ENCODE measurements at regions not wholly inside any gene's neighbourhood (a gene's known extent, or its start where the extent isn't known, plus 50 kb on each side); places are given as distances from the start of the nearest gene placed in this dataset.
"Not testable (repeated sequence)": the region's sequence is repeated elsewhere in the genome, so short reads cannot be mapped to it uniquely, and the experiment has no call there.

DNA sequence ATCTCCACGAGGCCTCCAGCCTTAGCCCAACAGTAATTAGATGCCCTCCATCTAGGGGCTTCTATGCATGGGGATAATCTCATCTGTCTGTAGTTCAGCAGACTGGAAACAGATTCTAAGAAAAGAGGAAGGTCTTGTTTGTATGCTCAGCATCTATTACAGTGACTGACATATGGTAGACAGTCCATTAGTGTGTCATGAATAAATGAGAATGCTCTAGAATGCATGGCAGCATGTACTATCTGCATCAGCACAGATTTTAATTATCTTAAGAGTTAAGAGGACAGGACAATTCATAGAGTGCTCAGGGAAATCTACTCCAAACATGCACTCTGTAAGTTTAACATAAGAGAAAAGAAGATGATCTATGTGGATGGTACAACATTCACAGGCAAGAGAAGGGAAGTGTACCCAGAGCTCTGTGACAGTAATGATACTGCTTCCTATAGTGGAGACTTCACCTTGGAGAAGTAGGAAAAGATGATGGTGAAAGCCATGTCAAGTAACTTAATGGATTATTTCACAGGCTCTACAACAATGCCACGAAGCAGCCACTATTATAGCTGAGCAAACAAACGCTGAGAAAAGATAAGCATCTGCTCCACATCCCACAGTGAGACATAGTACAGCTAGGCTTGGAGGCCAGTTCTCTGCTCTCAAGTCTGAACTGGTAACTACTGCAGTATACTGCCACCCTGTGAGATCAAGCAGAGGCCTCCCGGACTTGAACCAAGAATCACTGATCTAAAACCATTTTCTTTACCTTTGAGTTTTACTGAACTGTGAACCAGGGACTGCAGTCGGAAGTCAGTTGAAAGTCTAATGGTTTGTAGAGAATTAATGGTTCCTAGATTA lies 309.2 kb upstream of the SPTLC3 start:
- no peak for DNase-seq

DNA sequence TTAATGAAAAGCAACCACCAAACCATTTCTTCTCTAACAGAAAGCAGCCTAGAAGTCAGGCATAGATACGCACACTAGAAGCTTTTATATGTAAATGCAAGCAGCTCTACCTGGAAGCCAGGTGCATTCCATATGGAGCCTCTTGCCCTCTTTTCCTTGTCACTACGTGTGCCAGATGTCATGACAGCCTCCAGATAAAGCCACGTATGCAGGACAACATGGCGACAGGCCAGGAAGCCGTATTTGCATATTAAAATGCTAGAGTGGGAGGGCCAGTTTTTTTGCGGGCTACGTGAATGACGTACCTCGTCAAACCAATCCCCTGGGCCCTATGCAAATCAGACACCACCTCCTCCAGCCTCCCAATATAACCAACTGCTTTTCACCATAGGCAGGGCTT lies 308.1 kb upstream of the SPTLC3 start:
- DNase-seq = no peak

DNA sequence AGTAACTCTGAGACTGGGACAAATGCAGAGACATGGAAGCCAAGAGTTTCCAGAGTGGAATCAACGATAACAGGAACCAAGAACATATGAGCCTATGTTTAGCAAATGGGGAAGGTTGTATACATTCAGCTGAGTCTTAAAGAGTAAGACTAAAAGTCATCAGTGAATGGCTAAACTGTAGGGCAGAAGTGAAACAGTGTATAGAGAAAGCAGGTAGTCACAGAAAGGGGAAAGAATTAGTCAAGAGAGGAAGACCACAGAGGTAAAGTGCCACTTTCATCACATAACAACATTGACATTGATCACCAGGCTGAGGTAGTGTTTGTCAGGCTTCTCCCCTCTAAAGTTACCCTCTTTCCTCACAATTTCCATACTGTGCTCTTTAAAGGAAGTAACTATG lies 306.5 kb upstream of the SPTLC3 start:
- DNase-seq = no peak

DNA sequence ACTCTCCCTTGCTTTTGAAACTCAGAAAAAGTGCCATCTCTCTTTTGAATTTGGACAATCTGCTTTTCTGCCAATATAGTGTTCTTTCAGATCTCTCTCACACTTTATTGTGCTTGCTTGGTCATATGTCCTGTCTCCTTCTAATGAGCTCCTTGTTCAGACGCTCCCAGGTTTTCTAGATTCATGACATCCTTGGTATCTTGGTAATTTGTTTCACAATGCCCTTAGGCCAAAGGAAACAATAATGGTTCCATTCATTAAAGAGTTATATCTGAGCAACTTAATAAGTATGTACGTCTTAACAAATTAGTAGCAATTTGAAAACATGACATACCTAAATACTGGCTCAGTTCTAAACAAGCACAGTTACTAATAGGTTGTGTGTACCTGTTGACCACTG lies 293.4 kb upstream of the SPTLC3 start:
- DNase-seq = no peak

DNA sequence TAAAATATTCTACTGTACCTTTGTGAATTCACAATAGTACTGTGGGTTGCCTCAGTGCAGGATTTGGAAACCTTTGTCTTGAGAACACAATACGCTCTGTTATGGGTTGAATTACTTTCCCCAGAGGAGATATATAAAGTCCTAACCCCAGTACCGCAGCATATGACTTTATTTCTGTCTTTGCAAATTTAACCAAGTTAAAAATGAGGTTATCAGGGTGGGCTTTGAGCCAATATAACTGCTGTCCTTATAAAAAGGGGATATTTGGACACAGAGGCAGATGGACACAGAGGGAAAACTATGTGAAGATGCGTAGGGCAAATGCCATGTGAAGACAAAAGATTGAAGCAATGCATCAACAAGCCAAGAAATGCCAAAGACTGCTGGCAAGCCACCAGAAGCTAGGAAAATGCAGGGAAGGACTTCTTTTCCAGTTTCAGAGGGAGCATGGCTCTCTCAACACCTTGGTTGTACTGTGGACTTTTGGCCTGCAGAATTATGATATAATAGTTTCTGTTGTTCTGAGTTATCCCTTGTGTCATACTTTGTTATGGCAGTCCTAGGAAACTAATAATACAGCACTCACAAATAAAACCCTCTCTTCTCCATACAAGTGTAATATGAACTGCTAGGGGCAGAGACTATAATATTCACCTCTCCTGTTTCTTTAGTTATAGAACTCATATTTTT lies 292.6 kb upstream of the SPTLC3 start:
- DNase-seq = no peak

DNA sequence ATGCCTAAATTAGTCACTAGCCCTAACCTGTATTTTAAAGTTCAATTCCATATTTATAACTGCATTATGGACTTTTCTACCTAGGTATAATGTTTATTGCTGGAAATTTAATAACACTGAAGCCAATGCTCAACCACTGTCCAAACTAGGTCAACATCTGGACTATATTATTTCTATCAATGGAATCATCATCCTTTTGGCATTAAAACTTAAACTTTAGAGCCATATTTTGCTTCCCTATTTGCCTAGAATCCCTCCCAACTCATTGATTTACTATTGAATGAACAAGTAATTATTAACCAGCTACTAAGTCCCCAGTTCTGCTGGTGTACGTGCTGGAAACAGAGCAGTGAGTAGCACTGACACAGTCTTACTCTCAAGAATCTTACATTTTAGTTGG lies 291.7 kb upstream of the SPTLC3 start:
- DNase-seq = no peak

DNA sequence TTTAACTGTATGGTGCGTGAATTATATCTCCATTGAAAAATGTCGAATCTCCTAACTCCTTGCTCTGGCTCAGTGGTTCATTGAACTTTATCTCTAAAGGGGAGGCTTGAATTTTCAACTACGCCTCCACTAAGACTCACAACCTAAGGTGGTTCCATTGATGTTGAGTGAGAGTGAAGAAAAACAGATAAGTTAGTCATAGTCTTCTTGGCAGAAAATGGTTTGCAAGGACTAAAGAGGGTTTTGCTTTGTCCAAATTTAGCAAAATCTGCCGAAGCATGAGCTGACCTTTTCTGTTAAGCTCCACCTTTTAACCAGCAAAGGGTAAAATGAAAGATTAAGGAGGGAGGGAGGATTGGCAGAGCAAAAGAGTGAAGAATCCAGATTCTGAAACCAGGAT lies 290.2 kb upstream of the SPTLC3 start:
- DNase-seq = no peak

- no peak for DNase-seq
These were observed 287.1 kb upstream of the SPTLC3 start for GRCh38 chr20:12721636-12722035.

GRCh38 chr20:12722091-12722490 lies 286.7 kb upstream of the SPTLC3 start:
- DNase-seq = no peak

DNA sequence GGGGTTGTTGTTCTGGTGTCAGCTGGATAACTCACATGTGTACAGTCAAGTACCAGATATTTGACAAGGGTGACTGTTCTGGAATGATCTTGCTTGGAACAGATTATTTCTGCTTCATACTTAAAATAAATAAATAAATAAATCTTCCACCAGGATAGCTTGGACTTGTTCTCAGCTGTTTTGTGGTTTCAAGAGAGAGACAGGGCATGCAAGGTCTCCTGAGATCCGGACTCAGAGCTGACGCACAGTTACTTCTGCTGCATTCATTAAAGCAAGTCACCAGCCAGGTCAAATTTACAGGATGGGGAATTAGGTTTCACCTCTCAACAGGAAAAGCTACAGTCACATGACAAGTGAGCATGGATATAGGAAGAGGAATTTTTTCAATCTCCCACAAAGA lies 285.0 kb upstream of the SPTLC3 start:
- DNase-seq = no peak

DNA sequence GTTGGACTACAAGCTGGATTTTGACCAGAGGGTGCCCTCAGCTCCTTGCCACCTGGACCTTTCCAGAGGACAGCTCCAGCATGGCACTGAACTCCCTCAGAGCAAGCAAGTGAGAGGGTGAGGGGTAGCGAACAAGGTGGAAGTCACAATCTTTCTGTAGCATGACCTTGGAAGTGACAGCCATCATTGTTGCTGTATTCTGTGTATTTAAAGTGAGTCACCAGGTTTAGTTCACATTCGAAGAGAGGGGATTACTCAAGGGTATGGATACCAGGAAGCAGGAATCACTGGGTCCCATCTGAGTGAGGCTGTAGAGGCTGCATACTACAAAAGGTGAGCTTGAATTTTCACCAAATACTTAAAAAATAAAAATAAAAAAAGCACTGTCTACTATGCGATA lies 280.0 kb upstream of the SPTLC3 start:
- no peak for DNase-seq

DNA sequence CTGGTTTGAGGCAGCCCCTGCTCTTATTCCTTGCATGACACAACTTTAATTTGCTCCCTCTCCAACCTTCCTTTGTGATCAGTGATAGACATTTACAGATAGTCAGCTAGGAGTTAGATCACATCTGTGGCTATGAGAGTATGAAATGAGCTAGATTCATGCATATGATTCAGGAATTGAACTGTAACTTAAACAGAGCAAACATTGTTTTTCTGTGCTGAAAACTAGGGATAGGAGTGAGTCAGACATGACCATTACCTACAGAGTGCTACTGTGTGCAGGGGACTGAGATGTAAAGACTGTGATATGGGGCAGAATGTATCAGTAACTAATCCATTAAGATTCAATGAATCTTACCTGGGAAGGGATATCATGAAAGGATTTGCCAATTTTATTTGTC lies 279.4 kb upstream of the SPTLC3 start:
- no peak for DNase-seq

DNA sequence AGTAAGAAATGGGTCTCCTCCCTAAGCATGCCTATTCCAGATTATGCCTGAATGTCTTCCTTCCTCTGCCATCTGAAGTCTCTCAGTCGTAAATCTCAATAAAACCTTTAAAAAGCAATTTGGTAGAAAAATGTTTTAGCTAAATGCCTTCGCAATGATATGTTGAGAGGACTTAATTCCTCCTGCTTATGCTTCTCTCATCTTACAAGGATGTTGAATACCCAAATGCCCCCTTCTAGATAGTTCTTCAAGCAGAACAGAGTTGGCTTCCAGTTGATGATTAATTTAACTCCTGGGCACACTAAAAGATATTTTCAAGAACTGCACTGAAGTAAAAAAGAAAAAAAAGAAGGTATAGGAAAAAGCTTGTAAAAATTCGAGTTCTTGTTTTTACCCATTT lies 275.0 kb upstream of the SPTLC3 start:
- no peak for DNase-seq

- no peak for DNase-seq
These were observed 271.3 kb upstream of the SPTLC3 start for GRCh38 chr20:12737497-12737896.

GRCh38 chr20:12737900-12738299 lies 270.9 kb upstream of the SPTLC3 start:
- DNase-seq = no peak

DNA sequence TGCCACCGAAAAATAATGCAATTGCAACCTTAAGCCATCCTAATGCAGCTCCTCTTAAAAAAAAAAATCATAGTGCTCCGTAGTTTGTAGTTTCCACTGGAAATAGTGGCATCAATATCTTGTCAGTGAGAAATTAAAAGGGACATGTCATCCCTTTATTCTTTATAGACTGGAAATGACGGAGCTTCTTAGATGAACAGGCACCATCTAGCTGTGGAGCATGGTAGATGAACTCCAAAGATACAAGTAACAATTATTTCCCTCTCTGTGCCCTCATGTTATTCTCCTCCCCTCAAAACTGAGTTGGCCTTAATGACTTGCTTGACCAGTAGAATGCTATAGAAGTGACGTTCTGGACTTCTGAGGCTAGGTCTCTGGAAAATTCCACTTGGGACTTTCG lies 268.1 kb upstream of the SPTLC3 start:
- no peak for DNase-seq

DNA sequence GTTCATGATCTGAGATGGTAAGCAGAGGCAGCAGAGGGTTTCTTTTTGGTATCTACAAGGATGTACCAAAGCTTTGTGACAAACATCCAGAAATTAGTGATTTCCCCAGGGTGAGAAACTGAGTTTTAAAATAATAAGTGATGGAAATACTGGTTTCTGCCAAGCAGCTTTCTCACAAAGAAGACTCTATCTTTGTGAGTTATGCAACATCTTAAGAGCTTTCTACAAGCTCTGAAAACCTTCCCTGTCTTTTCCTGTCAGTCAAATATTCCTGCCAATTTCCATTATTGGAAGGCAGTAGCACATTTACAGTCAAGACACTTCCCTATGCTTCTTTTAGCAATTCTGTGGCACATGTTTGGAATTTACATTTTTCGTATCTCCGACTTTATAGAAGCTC lies 264.7 kb upstream of the SPTLC3 start:
- DNase-seq = no peak

DNA sequence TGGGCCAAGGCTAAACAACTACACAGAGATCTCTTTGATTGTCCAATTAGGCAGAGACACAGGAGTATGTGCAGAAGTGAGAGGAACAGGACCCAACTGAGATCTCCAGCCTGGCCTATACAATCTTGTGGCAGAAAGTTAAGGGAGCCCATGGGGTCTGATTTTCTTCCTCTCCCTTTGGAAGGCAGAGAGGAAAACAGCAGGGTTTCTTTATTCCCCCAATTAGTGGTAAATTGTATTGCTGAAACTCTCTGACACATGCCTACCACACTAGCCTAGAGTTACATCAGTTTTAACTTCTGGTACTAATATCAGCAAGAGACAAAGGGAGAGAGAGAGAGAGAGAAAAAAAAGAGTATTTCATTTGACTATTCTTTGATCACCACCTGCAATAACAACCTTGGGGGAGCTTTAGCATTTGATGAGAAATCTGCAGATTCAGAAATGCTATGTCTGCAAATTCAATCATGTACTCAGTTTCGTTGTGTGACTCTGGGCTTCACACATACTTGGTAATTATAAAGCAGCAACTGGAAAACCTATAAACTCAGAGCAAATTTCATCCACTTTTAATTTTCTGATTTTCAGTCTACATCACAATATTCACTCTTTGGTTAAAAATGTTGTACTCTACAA lies 260.3 kb upstream of the SPTLC3 start:
- DNase-seq = no peak

DNA sequence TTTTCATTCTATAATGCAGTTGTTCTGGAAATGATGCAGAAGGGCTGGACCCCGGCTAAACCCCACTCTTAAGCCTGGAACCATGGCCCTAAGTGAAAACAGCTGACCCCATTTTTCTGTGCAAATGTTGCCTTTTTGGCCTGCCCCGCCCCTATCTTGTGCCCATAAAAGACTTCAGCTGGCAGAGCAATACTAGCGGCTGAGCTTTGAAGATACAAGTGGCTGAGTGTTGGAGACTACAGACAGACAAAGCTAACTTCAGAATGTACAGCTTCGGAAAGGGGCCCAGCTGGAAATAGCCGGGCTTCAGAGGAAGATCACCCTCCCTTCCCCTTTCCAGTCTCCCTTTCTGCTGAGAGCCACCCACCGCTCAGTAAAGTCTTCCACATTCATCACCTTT lies 258.6 kb upstream of the SPTLC3 start:
- DNase-seq = no peak

DNA sequence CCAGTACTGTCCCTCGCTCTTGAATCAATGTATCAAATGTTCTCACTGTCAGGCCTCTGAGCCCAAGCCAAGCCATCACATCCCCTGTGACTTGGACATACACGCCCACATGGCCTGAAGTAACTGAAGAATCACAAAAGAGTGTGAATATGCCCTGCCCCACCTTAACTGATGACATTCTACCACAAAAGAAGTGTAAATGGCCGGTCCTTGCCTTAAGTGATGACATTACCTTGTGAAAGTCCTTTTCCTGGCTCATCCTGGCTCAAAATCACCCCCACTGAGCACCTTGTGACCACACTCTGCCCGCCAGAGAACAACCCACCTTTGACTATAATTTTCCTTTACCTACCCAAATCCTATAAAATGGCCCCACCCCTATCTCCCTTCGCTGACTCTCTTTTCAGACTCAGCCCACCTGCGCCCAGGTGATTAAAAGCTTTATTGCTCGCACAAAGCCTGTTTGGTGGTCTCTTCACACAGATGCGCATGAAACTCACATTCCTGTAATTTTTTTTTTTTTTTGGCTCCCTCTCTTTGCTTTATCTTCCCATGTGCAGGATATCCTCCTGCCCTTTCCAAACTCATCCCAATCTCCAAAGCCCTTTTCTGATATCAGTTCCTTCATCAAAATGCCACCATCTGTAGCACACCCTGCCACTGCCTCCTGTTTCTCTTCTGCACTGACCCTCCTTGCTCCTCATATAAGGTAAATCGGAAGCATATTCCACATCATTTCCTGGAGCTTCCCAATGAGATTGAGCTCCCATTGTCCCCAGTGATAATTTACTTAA lies 255.7 kb upstream of the SPTLC3 start:
- DNase-seq = not testable (repeated sequence)

DNA sequence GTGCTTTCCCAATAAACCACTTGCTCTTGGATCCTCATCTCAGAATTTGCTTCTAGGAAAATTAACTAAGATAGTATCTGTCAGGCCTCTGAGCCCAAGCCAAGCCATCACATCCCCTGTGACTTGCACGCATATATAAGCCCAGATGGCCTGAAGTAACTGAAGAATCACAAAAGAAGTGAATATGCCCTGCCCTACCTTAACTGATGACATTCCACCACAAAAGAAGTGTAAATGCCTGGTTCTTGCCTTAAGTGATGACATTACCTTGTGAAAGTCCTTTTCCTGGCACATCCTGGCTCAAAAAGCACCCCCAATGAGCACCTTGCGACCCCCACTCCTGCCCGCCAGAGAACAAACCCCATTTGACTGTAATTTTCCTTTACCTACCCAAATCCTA lies 255.0 kb upstream of the SPTLC3 start:
- DNase-seq = not testable (repeated sequence)

DNA sequence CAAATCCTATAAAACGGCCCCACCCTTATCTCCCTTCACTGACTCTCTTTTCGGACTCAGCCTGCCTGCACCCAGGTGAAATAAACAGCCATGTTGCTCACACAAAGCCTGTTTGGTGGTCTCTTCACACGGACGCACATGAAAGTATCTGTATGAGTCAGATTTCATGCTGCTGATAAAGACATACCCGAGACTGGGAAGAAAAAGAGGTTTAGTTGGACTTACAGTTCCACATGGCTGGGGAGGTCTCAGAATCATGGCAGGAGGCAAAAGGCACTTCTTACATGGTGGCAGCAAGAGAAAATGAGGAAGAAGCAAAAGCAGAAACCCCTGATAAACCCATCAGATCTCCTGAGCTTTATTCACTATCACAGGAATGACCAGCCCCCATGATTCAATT lies 249.3 kb upstream of the SPTLC3 start:
- DNase-seq = not testable (repeated sequence)

DNA sequence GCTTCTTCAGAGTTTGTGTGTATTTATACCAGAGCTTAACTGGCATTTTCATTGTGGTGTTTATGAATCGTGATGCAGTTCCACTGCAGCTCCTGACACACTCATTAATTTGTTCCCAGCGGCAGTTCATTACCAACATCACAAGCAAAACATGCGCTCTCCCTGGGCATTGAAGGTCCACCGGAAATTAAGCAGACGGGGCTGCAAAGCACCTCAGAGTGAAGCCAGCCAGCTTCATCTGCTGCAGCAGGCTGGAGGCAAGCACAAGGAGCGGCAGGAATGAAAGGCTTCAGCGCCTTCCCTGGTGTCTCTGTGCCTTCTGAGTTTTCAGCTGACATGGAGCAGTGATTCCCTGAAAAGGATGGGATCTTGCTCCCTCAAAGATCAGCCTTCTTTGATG lies 246.0 kb upstream of the SPTLC3 start:
- no peak for DNase-seq

Measured in inflammatory macrophage treated with lipopolysaccharide for 4 hours (primary cell).